ENCODE measurements at regions not wholly inside any gene's neighbourhood (a gene's known extent, or its start where the extent isn't known, plus 50 kb on each side); places are given as distances from the start of the nearest gene placed in this dataset.
"Not testable (repeated sequence)": the region's sequence is repeated elsewhere in the genome, so short reads cannot be mapped to it uniquely, and the experiment has no call there.

GRCh38 chr13:99700468-99700867 is 199.2 kb downstream of the TM9SF2 start:
- DNase-seq (ENCODE audit: low read depth) = no peak

- DNase-seq (ENCODE audit: low read depth) = no peak
These were observed 197.5 kb downstream of the TM9SF2 start for GRCh38 chr13:99698816-99699099.

- no peak for DNase-seq (ENCODE audit: low read depth)
These were observed 196.9 kb downstream of the TM9SF2 start for GRCh38 chr13:99698010-99698815.

DNA sequence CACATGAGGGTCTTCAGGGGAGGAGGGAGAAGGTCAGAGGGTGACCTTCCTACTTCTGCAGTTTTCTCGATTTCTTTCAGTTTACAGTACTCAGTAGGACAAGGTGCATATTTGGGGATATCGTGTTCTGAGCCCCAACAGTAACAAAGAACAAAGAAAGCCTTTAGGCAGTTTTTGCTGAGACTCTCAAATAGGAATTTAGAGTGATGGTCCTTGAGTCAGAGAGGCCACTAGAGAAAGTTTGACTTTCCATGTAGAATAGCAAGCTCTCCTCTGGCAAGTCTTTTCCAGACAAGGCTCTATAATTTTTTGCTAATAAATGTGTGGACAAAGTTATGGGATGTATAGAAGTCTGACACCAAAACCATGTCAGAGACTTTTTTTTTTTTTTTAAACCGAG is 194.6 kb downstream of the TM9SF2 start:
- DNase-seq (ENCODE audit: low read depth) = no peak

DNA sequence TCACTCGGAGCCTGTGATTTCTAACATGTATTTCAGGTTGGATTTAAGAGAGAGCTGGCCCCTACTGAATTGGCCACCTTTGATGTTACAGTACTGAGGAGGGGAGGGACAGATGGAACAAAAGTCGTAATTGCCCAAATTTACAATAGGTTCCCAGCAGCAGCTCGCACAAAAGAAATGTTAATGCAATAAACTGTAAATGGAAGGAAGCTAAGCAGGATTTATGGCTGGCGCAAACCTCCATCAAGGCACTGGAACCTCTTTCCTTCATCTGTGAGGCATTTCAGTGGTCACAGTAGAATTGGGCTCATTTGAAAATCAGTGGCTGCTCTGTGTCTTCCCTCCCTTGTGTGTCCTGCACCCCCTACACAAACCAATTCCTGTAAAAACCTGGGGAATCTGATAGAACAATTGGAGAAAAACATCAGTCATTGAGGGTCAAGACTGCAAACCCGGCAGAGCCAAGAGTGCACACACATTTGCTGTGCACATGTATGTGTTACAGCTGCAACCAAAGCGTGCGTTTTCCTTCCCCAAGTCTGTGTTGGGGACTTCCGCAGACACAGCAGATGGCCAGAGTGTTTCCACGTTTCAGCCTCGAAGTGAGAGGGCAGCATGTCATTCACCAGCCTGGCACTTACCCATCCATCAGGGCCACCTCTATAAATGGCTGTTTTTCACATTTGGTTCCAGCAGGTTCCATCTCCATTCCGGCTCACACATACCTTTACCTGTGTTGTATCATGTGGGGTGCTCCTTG is 192.8 kb downstream of the TM9SF2 start:
- DNase-seq (ENCODE audit: low read depth) = no peak

- no peak for DNase-seq (ENCODE audit: low read depth)
These were observed 192.1 kb downstream of the TM9SF2 start for GRCh38 chr13:99693351-99693750.

DNA sequence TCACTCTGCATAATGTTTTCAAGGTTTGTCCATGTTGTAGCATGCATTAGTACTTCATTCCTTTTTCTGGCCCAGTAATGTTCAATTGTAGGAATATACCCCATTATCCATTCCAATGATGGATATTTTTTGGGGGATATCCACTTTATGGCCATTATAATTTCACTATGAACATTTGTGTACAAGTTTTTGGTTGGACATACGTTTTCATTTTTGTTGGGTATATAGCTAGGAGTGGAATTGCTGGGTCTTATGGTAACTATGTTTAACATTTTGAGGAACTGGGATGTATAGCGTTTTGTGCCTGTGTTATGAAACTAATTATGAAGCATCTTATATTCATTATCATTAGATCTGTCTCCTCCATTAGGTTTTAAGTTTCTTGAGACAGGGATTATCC is 191.6 kb downstream of the TM9SF2 start:
- DNase-seq (ENCODE audit: low read depth) = no peak

DNA sequence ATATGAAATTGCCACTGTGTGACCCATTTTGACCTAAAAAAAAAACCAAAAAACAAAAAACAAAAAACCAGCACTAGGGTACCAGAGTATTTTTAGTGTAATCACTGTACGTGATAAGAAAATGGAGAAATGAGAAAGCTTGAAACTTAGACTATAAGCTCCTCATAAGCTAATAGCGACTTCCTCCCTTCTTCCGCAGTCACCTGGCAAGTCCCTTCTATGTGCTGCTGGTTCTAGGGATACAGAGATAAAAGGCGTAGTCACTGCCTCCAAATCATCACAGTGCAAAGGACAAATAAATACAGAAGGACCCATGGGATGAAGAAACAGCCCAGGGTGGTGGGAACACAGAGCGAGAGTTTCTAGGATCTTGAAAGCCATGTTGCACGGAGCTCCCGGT is 190.3 kb downstream of the TM9SF2 start:
- DNase-seq (ENCODE audit: low read depth) = no peak

- DNase-seq (ENCODE audit: low read depth) = no peak
These were observed 189.3 kb downstream of the TM9SF2 start for GRCh38 chr13:99690426-99691174.

- DNase-seq (ENCODE audit: low read depth) = no peak
These were observed 188.7 kb downstream of the TM9SF2 start for GRCh38 chr13:99689955-99690354.

DNA sequence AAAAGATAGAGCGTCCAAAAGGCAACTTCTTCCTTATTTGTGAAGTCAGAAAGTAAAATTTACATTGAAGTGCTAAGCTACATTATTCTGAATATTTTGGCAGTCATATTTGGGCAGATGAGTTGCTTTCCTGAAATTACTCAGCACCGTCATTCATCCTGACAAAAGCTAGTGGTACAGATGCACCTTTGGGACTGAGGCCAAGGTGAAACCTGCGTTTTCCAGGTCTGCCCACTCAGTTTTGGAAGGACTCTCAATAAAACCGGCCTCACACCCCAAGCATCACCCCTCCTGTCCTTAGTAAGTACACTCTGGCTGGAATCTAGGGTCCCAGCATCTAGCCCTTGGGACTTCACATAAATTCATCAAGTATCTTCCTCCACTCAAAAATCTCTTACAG is 187.5 kb downstream of the TM9SF2 start:
- no peak for DNase-seq (ENCODE audit: low read depth)

GRCh38 chr13:99687723-99688397 is 186.6 kb downstream of the TM9SF2 start:
- peak; percentile 40 for DNase-seq (ENCODE audit: low read depth)

GRCh38 chr13:99686944-99687411 is 185.7 kb downstream of the TM9SF2 start:
- DNase-seq (ENCODE audit: low read depth) = no peak

DNA sequence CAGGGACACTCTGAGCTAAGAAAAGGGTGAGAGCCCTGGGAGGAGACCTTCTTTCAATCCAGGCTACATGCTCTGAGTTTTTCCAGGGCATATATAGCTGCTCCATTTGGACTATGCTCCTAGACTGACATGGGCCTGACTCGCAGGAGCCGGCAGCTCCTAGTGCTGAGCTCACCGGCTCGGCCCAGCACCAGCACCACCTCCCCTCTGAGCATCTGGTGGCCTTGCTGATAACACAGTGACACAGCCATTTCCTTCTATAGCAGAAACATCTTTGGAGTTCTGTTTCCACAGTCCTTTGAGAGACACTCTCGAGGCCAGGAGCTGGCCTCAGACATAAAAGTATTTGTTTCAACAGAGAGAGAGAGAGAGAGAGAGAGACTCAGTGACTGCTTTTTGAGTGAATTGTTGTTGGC is 184.9 kb downstream of the TM9SF2 start:
- DNase-seq (ENCODE audit: low read depth) = peak; percentile 34

GRCh38 chr13:99681695-99682094 is 180.4 kb downstream of the TM9SF2 start:
- DNase-seq (ENCODE audit: low read depth) = no peak

DNA sequence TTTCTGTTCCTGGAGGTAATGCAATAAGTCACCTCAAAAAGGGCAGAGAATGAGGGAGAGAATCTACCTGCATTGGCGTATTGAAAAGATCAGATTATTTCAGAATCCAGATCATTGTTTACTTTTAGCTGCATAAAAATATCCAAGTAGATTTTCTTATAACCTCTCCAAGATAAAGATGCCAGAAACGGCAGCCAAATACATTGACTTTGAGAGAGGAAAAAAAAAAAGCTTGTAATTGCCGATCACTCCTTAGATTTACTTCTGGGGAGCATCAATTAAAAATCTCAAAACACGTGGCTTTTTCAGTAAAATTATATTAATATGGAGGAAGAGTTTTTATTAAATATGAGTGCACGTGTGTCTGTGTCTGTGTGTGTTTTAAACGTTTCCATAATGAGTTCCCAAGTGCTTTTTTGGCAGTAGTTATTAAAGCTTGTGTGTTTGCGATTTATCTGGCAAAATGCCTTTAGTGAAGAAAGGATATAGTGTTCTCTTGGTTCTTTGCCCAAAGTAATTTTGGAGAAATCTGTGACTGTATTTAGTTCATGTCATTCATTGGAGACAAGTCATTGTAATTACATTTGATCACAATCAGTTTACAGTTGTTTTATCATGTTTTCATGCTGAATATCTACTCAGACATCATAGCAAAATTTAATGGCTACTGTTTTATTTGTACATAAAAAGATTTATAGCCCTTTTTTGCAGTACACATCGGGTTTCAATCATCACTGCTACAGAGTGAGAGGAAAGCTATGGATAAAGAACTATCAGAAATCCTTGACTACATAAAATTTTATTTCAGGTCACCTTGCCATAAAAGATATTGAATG is 176.1 kb downstream of the TM9SF2 start:
- DNase-seq (ENCODE audit: low read depth) = no peak

- DNase-seq (ENCODE audit: low read depth) = no peak
These were observed 170.5 kb downstream of the TM9SF2 start for GRCh38 chr13:99671746-99672145.

DNA sequence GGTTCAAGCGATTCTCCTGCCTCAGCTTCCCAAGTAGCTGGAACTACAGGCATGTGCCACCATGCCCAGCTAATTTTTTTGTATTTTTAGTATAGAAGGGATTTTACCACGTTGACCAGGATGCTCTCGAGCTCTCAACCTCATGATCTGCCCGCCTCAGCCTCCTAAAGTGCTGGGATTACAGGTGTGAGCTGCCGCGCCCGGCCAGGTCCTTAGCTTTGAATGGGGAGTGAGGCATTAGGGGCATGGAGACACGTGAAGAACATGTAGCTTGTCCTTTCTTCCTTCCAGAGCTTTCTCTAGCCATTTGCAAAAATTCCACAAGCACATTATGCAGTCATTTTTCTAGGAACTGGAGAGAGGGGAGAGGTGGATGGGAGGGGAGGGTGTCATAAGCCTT is 167.8 kb downstream of the TM9SF2 start:
- DNase-seq (ENCODE audit: low read depth) = not testable (repeated sequence)

DNA sequence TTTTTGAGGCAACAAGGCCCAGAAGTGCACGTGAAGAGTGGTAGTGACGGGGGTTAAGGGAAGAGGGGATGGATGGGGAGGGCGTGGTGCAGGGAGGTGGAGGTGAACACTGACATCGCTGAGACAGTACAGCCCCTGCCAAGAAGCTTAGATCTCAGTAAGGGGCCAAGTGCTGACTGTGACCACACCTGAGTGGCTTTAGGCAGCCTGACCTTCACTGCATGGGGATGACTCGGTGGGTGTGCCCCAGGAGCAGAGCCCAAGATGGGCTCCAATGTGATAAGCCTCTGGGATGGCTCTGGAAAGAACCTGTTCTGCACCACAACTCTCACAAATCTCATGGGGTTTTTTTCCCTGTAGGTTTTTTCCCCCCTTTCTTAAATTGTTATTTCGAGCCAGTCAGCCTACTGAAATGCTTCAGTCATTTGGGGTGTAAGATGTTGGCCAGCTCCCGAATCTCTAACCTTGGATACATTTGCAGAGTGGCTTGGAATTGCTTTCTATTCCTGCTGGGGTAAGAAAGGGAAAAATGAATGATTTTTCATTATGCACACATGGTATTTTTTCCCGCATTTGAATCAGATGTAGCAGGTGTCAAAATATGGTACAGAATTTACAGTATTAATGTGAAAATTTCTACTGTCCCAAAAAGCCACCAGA is 165.0 kb downstream of the TM9SF2 start:
- no peak for DNase-seq (ENCODE audit: low read depth)

DNA sequence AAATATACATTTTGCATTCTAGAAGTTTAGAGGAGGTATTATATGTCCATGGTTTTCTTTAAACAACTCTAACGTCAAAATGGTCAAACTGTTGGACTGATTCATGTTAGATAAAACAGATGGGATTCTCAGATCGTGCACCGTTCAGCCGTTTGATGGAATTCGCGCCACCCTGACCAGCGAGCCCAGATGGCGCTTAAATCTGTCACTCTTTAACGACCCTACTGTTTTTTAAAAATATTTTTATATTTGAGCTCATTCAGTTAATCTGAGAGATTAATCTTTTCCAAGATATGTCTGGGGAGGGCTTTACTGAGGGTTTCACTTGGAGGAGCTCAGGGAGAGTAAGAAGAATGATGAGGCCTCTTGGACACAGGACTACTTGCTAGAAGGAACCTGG is 164.4 kb downstream of the TM9SF2 start:
- no peak for DNase-seq (ENCODE audit: low read depth)

GRCh38 chr13:99663908-99664307 is 162.6 kb downstream of the TM9SF2 start:
- no peak for DNase-seq (ENCODE audit: low read depth)

Data from iris pigment epithelial cell (primary cell).